ENCODE measurements at regions not wholly inside any gene's neighbourhood (a gene's known extent, or its start where the extent isn't known, plus 50 kb on each side); places are given as distances from the start of the nearest gene placed in this dataset.

DNA sequence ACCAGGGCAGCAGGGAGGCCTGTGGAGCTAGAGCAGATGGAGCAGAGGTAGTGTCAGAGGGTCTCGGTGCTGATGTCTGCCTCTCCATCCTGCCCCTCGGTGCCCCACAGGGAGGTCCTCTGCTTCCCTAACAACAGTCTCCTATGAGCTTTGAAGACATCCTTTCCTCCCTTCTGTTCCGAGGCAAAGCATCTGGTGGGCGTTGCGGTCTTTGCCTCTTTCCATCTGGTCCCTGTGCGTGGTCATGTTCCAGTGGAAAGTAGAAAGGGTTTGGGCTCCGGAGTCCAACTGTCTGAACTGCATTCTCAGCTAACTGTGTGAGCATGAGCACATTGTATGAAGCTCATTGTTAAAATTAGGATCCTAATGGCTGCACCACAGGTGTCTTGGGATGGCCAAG lies 370.6 kb downstream of the AACS start:
- H3K27ac Mint-ChIP-seq, result no peak overlapping the region
- H3K27me3 Mint-ChIP-seq, result peaks cover 2% of the 10 kb centered on the region
- peaks cover 2% of the 10 kb centered on the region for H3K36me3 Mint-ChIP-seq (ENCODE audit: insufficient read depth)
- DNase-seq (ENCODE audit: low spot score, unreplicated experiment), result no peak
- TF ChIP-seq, protein P1, sequence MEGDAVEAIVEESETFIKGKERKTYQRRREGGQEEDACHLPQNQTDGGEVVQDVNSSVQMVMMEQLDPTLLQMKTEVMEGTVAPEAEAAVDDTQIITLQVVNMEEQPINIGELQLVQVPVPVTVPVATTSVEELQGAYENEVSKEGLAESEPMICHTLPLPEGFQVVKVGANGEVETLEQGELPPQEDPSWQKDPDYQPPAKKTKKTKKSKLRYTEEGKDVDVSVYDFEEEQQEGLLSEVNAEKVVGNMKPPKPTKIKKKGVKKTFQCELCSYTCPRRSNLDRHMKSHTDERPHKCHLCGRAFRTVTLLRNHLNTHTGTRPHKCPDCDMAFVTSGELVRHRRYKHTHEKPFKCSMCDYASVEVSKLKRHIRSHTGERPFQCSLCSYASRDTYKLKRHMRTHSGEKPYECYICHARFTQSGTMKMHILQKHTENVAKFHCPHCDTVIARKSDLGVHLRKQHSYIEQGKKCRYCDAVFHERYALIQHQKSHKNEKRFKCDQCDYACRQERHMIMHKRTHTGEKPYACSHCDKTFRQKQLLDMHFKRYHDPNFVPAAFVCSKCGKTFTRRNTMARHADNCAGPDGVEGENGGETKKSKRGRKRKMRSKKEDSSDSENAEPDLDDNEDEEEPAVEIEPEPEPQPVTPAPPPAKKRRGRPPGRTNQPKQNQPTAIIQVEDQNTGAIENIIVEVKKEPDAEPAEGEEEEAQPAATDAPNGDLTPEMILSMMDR (IDR thresholded peaks at IDR 0.05; ENCODE audit: unreplicated experiment), result no peak
- H3K4me1 Mint-ChIP-seq (ENCODE audit: low read depth), result peaks cover 4% of the 10 kb centered on the region
- H3K4me3 Mint-ChIP-seq (ENCODE audit: low read depth), result no peak overlapping the region
- peaks cover 16% of the 10 kb centered on the region for H3K9me3 Mint-ChIP-seq (ENCODE audit: low read depth)

DNA sequence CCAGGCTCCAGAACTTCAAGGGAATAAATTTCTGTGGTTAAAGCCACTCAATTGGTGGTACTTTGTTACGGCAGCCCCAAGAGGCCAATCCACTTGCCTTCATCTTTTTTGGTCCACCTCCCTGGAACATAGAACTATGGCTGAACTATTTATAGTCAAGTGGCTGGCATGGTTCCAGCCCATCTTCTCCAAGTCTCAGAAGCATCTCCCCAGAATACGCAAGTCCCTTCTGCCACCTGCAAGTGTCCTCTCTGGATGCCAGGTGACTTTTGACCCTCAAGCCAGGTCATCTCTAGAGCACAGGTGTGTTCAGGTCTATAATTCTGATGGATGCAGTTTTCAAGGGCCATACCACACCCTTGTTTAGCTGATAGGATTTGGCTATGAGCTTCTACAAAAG lies 371.5 kb downstream of the AACS start:
- H3K27me3 Mint-ChIP-seq, result no peaks in the 10 kb centered on the region
- H3K4me3 Mint-ChIP-seq (ENCODE audit: low read depth), result no peak overlapping the region
- H3K36me3 Mint-ChIP-seq (ENCODE audit: insufficient read depth), result peaks cover 2% of the 10 kb centered on the region
- peaks cover 16% of the 10 kb centered on the region for H3K9me3 Mint-ChIP-seq (ENCODE audit: low read depth)
- H3K27ac Mint-ChIP-seq, result no peak overlapping the region
- TF ChIP-seq, protein P1 (IDR thresholded peaks at IDR 0.05; ENCODE audit: unreplicated experiment), result no peak
- DNase-seq (ENCODE audit: low spot score, unreplicated experiment), result no peak
- peaks cover 10% of the 10 kb centered on the region for H3K4me1 Mint-ChIP-seq (ENCODE audit: low read depth)

DNA sequence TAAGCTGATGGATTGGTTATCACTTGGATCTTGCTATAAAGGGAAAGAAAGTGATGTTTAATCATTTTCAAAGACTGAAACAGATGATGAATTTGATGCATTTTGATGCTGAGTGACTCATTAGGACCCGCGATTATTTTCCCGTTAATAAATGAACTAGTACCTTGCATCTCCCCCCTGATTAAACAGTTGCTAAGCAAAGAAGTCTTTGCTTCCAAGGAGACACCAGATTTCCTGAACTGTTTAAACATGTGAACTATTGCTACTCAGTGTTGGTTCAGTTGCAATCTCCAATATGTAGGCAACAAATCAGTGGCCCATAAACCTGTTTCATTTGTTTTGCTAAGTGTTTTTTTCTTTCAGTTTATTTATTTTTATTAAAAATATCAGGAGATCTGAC lies 375.2 kb downstream of the AACS start:
- peaks cover 2% of the 10 kb centered on the region for H3K36me3 Mint-ChIP-seq (ENCODE audit: insufficient read depth)
- H3K4me1 Mint-ChIP-seq (ENCODE audit: low read depth), result peaks cover 13% of the 10 kb centered on the region
- no peak overlapping the region for H3K4me3 Mint-ChIP-seq (ENCODE audit: low read depth)
- TF ChIP-seq, protein P1 (IDR thresholded peaks at IDR 0.05; ENCODE audit: unreplicated experiment), result no peak
- no peak overlapping the region for H3K27ac Mint-ChIP-seq
- no peak for DNase-seq (ENCODE audit: low spot score, unreplicated experiment)
- H3K9me3 Mint-ChIP-seq (ENCODE audit: low read depth), result peaks cover 13% of the 10 kb centered on the region
- no peaks in the 10 kb centered on the region for H3K27me3 Mint-ChIP-seq

DNA sequence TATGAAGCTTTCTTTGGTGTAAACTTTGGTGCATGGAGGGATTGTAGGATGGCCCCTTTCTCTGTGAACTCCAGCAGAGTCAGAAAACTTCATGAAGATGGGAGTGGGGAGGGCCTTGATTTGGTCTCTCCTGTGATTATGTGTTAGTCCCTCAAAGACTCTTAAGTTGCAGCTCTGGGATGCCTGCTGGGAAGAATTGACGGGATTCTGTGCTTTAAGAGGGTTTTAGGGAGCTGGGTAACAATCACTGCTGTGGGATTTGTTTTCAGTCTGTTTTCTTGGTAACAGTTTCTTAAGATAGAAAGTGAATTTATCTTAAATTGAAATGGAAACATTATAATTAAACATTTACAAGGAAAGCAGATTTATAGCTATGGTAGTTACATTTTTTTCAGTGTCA lies 378.1 kb downstream of the AACS start:
- Mint-ChIP-seq H3K27ac (no peak overlapping the region), H3K36me3 (ENCODE audit: insufficient read depth) (peaks cover 2% of the 10 kb centered on the region), H3K4me1 (ENCODE audit: low read depth) (peaks cover 13% of the 10 kb centered on the region), H3K4me3 (ENCODE audit: low read depth) (no peak overlapping the region), H3K27me3 (no peaks in the 10 kb centered on the region), H3K9me3 (ENCODE audit: low read depth) (peaks cover 13% of the 10 kb centered on the region)
- no peak for DNase-seq (ENCODE audit: low spot score, unreplicated experiment)
- TF ChIP-seq, protein P1 (IDR thresholded peaks at IDR 0.05; ENCODE audit: unreplicated experiment), result no peak

DNA sequence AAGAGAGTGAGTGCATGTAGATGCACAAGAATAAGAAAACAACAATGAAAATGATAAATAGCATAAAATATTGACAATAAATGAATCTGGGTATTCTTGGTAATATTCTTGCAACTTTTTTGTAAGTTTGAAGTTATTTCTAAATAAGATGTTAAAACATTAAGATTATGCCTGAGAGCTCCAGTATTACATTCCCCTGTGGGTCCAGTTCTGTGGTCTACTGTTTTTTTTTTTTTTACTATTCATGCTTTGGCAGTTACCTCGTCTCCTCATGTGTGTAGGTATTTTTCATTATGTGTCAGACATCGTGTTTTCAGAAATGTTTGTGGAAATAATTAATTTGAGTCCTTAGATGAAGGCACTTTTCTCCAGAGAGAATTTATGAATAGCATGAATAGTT lies 386.2 kb downstream of the AACS start:
- DNase-seq (ENCODE audit: low spot score, unreplicated experiment), result no peak
- TF ChIP-seq, protein P1 (IDR thresholded peaks at IDR 0.05; ENCODE audit: unreplicated experiment), result no peak
- Mint-ChIP-seq H3K4me3 (ENCODE audit: low read depth) (no peak overlapping the region), H3K9me3 (ENCODE audit: low read depth) (peaks cover 8% of the 10 kb centered on the region), H3K27me3 (no peaks in the 10 kb centered on the region), H3K27ac (no peak overlapping the region), H3K4me1 (ENCODE audit: low read depth) (no peaks in the 10 kb centered on the region), H3K36me3 (ENCODE audit: insufficient read depth) (no peaks in the 10 kb centered on the region)

Data from progenitor cell of endocrine pancreas (in vitro differentiated cells).